ENCODE measurements at regions not wholly inside any gene's neighbourhood (a gene's known extent, or its start where the extent isn't known, plus 50 kb on each side); places are given as distances from the start of the nearest gene placed in this dataset.

DNA sequence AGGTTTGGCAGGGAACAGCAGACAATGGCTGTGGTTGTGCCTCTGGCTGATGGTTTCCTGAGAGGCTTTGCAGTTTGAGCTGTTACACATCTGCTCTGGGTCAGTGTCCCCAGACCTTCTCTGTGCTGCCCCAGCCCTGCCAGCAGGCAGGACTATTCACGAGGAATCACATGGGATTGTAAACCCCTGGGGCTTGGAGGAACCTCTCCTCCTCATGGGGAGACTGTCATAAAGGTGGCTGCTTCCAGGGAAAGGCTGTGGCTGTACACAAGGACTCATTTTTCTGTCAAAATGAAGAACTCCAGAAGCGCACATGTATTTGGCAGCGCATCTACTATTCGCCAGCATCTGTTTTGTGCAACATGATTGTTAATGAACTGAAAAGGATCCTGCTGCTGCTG lies 142.6 kb upstream of the CYP1B1 start:
- TF ChIP-seq, protein P1, sequence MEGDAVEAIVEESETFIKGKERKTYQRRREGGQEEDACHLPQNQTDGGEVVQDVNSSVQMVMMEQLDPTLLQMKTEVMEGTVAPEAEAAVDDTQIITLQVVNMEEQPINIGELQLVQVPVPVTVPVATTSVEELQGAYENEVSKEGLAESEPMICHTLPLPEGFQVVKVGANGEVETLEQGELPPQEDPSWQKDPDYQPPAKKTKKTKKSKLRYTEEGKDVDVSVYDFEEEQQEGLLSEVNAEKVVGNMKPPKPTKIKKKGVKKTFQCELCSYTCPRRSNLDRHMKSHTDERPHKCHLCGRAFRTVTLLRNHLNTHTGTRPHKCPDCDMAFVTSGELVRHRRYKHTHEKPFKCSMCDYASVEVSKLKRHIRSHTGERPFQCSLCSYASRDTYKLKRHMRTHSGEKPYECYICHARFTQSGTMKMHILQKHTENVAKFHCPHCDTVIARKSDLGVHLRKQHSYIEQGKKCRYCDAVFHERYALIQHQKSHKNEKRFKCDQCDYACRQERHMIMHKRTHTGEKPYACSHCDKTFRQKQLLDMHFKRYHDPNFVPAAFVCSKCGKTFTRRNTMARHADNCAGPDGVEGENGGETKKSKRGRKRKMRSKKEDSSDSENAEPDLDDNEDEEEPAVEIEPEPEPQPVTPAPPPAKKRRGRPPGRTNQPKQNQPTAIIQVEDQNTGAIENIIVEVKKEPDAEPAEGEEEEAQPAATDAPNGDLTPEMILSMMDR (conservative IDR thresholded peaks at IDR 0.05 in 1 of 2, IDR thresholded peaks at IDR 0.05 in 1 of 2; ENCODE audit: low read depth in 1 of 2, low read length in 2 of 2), result no peak
- TF ChIP-seq EZH2 (IDR thresholded peaks at IDR 0.05; ENCODE audit: low read length, missing control alignments), result no peak
